ENCODE measurements at regions not wholly inside any gene's neighbourhood (a gene's known extent, or its start where the extent isn't known, plus 50 kb on each side); places are given as distances from the start of the nearest gene placed in this dataset.

DNA sequence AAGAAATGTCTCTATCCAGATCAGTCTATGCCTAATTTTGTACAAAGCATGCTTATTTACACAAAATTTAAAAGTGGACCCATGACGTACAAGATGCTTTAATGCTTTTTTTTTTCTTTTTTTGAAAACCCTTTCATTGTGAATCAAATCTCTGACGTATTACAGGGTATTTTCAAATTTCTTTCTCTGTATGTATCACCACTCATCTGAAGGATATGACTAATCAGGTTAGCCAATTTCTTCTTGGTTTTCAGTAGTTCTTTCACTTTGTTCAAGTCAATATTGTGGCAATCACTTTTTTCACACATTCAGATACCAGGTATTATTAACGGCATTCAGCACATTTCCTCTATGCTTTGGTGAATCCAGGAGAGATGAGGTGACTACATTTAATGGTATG is 685.3 kb downstream of the TRHDE start:
- TF ChIP-seq, protein P1, sequence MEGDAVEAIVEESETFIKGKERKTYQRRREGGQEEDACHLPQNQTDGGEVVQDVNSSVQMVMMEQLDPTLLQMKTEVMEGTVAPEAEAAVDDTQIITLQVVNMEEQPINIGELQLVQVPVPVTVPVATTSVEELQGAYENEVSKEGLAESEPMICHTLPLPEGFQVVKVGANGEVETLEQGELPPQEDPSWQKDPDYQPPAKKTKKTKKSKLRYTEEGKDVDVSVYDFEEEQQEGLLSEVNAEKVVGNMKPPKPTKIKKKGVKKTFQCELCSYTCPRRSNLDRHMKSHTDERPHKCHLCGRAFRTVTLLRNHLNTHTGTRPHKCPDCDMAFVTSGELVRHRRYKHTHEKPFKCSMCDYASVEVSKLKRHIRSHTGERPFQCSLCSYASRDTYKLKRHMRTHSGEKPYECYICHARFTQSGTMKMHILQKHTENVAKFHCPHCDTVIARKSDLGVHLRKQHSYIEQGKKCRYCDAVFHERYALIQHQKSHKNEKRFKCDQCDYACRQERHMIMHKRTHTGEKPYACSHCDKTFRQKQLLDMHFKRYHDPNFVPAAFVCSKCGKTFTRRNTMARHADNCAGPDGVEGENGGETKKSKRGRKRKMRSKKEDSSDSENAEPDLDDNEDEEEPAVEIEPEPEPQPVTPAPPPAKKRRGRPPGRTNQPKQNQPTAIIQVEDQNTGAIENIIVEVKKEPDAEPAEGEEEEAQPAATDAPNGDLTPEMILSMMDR (conservative IDR thresholded peaks at IDR 0.05 in 1 of 2, IDR thresholded peaks at IDR 0.05 in 1 of 2; ENCODE audit: extremely low read depth in 1 of 2, insufficient read depth in 1 of 2, low read depth in 1 of 2, low read length in 2 of 2), result no peak
- no peak for TF ChIP-seq EZH2 (IDR thresholded peaks at IDR 0.05; ENCODE audit: borderline replicate concordance, low read length)
